ENCODE measurements at regions not wholly inside any gene's neighbourhood (a gene's known extent, or its start where the extent isn't known, plus 50 kb on each side); places are given as distances from the start of the nearest gene placed in this dataset.

- no peak for DNase-seq
Measured at GRCh38 chr1:5105744-5106143, 451.3 kb downstream of the AJAP1 start.

DNA sequence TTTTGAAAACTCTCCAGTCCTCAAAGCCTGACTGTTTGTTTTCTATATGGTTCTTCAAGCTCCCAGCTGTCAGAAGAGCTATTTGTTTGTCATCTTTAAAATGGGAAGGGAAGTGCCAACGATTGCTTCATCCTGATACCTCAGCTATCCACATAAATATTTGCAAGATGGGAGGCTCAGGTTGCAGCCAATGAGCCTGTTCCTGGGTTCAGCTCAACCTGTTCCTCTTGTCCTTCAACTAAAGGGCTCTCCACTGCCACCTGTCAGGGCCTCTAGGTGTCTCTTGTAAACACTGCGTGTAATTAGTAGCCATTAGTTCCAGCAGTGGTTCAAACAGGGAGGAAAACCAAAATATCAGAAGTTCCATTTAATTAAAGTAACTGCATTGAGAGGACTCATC lies 445.1 kb downstream of the AJAP1 start:
- no peak for DNase-seq

GRCh38 chr1:5098981-5099385 lies 444.6 kb downstream of the AJAP1 start:
- DNase-seq = no peak

DNA sequence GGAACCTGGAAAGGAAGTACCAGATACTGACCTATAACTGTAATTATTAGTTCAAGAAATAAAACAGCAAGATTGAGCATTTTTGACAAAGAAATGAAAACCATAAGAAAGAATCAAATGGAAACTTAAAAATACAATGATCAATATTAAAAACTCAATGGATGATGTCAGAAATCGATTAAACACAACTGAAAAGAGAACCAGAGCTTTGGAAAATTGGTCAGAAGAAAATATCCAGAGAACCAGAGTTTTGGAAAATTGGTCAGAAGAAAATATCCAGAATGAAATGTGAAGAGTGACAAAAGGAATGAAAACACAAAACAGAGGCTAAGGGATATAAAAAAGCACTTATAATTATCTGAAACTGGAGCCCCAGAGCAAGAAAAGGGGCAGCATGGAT lies 438.6 kb downstream of the AJAP1 start:
- DNase-seq = no peak

DNA sequence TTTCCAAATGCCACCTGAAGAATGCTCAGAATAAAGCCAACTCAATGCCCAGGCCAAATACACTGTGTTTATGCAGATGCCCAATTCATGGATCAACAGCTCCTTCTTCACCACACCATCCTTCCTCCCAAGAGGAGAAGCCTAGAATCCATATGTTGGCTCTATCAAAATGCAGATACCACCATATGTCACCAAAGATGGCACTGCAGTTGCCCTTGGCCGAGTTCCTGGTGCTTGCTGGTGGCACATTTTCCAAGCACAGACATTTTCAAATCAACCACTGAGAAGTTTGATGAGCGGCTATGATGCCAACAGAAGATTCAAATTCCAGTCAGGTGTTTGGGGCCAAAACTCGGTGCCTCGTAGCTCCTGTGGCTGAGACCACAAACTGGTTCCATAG lies 430.3 kb downstream of the AJAP1 start:
- no peak for DNase-seq

DNA sequence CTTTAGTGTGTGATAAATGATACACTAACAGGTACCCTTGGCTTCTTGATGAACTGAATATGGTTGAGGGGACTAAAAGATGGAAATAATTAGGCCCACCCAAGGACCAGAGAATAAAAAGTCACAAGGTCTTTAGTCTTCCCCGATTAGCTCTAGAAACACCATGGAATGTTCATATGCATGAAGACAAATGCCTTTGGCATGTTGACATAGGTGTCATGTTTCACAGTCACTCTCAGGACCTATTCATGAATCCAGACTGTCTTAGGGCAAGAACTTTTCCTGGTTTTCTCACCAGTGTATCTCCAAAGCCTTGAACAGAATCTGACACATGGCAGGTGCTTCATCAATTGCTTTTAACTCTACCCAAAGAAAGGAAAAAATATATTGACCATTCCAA lies 412.8 kb downstream of the AJAP1 start:
- DNase-seq = no peak

- no peak for DNase-seq
Measured at GRCh38 chr1:5053744-5054143, 399.3 kb downstream of the AJAP1 start.

- no peak for DNase-seq
Measured at GRCh38 chr1:5029136-5029535, 374.7 kb downstream of the AJAP1 start.

GRCh38 chr1:5012249-5012648 lies 357.8 kb downstream of the AJAP1 start:
- DNase-seq = no peak

DNA sequence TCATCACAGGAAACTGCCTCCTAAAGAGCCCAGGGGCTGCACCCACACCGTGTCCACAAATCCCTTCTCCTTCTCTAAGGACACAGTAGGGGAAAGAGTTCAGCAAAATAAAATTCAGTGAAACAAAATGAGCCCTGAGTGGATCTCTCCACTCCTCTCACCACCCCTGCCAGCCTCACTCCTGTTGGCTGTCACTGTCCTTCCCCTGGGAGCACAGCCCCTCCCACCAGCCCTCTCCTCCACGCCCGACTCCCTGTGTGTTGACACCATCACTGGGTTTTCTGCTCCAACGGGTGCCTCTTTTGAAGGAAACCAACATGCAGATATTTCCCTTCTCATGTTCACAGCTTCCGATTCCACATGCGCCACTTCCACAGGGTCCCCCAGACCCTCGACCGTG lies 356.2 kb downstream of the AJAP1 start:
- DNase-seq = no peak

GRCh38 chr1:5010236-5010635 lies 355.8 kb downstream of the AJAP1 start:
- no peak for DNase-seq

GRCh38 chr1:5009376-5010065 lies 355.1 kb downstream of the AJAP1 start:
- no peak for DNase-seq

- DNase-seq = no peak
Measured at GRCh38 chr1:5005171-5005570, 350.8 kb downstream of the AJAP1 start.

DNA sequence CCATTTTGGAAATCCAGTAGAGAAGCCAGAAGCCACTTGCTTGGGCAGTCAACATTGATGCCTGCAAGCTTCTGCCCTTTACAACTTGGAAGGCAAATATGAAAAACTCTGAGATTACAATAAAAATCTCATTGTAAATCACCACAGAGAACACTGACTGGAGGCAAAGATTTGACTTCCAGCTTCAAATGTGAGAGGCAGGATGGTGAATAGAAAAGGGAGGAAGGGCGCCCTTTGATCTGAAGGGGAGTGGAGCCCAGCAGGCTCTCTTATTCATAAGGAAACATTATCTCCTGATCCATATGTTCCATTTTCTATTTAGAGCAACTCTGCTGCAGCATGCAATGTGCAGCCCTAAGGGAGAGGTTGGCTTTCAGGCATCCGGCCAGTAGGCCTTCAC lies 348.3 kb downstream of the AJAP1 start:
- DNase-seq = no peak

DNA sequence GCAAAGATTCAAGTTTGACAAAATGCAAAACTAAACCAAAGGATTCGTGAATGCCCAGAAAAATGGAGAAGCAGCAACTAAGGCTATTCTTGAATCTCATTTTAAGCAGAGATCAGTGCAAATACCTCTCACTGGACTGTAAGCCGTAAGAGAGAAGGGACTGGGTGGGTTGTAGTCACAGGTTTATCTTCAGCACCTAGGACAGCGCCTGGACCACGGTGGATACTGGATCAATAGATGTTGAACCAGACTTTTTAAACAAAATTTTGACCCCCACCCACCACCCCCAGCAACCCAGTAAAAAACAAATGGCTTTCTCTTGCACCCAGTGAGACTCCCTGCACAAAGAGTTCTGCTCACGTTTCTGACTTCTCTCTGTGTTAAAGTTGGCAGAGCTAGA lies 347.1 kb downstream of the AJAP1 start:
- DNase-seq = no peak

GRCh38 chr1:4986306-4986705 lies 331.9 kb downstream of the AJAP1 start:
- no peak for DNase-seq

- DNase-seq = no peak
Measured at GRCh38 chr1:4984841-4985240, 330.4 kb downstream of the AJAP1 start.

DNA sequence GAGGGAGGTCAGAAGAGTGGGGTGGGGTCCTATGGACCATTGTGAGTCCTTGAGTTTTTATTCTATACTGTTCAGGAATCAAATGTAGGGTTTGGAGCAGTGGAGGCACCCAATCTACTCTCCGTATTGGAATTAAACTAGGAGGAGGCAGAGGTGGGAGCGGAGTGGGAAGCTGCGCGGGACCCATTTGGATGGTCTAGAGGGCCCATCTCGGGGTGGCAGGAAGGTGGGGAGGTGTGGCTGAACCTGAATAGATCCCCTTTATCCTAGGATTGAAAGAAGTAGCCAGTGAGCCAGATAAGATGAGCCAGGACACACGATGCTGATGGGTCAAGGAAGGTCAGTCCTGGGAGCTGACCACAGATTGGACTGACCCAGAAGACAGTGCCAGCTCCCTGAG lies 325.8 kb downstream of the AJAP1 start:
- DNase-seq = no peak

DNA sequence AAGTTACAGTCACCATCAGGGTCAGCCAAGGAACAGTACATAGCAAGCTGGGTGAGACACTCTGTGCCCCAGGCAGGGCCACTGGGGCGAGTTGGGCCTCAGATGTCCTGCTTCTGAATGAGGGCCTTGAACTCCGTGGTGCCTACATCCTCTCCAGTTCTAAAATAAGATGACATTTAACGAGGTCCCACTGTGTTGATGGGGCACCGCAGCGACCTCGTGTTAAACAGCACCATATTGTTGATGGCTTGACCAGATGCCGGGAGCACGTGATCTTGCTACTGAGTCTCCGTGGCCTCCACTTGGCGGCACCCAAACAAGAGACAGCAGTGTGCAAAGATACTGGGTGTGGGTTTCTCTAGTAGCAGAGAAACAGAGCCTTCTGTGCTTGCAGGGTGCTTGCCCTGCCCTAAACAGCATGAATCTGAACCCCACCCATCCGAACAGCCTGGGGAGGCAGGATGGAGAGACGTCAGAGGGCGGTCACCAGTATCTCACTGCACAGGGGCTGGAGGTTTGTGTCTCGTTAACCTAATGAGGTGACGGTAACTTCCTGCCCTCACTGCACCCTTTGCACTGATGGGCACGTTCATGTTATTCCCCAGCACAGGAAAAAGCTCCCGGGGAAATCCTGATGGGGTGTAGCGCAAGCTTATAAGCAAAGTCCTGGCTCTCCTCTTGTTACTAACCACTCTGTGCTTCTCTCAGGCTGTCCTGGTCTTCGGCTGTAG lies 324.4 kb downstream of the AJAP1 start:
- no peak for DNase-seq

DNA sequence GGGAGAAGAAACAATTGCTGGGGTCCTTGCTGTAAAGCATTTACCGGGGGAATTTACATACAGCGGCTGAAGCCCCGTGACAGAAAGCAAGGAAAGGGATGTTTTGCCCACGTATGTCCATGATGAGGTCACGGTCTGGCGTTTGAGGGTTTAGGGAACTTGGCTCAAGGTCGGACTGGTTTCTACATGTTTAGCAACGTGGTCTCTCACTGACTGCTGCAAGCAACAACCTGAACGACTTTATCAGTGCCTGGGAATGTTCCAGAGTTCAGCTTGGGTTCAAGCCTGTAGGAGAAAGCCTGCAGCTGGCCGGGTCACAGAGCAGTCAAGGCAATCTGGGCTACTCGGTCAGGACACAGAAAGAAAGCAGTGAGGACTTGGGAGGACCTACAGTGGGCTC lies 323.3 kb downstream of the AJAP1 start:
- no peak for DNase-seq

DNA sequence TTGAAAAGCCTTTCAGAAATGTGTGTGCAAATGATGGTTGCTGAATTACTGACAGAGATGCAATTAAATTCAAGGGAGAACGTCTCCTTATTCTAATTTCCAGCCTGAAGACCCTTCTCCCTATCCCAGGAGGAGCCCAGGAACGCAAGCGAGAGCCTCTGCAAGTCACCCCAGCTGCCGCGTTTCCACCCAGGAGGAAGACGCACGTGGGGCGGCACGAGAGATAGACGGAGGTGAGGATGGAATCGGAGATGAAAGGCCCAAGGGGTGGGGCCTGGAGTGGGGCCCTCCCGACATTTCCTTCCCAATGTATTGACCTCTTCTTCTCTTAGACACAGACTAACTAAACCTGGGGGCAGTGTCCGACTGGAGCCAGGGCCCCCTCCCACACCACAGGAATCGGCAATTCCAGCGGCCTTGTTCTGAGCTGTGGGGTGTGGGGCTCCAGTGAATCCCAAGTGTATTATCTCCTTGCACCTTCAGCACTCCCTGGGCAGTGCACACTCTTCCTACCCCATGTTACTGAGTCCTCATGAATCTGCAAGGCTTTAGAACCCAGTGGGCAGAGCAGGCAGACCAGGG lies 322.5 kb downstream of the AJAP1 start:
- no peak for DNase-seq

DNA sequence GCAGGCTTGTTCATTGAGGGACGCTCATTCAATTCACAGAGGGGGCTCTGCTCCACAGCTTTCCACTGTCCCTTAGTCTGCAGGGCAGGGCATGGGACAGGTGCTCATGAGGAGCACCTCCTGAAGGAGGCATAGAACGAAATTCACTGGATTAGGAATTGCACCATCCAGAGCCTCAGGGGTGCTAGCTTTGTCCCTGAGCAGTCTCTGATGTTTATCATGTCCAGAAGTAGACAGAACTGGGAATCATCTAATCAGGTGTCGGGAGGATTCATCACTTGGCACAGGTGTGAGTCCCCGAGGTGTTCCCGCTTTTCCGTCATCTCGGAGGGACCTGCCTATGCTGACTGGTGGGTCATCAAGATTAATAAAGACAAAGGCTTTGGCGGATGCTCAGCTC lies 321.4 kb downstream of the AJAP1 start:
- no peak for DNase-seq

DNA sequence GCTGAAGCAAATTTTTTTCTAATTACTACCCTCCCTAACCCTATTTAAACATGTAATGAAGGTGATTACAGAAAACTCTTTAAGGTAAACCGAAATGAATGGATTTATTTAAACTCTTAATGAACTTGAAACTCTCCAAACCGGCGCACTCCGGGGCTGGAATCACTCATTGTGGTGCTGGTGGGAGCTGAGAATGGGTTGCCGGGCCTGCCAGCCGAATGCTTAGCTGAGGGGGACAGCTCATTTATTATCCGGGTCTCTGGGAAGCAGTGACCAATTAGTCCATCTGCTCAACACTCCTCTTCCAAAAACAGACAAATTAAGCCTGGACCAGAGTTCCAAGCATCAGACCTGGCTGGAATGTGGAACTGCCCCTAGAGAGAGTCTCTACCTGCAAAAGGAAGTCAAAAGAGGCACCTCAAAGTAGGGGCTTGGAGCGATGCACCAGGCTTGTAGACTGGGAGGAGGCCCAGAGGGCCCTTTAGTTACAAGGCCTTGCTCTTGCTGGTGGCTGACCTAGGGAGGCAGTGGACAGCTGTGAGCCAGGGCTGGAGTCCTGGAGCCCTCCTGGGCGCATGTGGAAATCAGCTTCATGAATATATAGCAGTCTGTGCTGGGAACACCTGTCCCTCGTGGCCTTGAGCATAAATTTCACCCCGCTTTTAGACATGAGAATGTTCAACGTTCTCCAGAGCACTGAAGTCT lies 320.7 kb downstream of the AJAP1 start:
- no peak for DNase-seq

DNA sequence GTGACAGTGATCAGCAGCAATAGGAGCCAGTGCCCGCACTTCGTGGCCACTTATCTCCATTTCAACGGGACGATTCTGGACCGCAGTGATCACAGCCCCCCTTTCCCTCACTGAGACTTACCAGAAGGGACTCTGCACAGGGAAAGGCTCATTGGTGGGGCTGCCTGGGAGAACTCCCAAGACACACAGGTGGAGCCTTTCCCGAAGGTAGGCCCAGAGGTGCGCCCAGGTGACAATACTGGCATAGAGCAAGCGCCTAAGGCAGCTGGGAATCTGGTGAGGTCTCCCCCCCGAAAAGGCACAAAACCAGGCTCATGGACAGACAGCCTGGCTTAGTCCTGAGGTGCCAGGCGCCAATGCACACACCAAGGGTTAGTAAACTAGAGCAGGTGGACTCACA lies 318.9 kb downstream of the AJAP1 start:
- DNase-seq = no peak

All from CD4-positive, alpha-beta T cell treated with Interleukin-15 for 1 hour (primary cell).